ENCODE measurements at regions not wholly inside any gene's neighbourhood (a gene's known extent, or its start where the extent isn't known, plus 50 kb on each side); places are given as distances from the start of the nearest gene placed in this dataset.

DNA sequence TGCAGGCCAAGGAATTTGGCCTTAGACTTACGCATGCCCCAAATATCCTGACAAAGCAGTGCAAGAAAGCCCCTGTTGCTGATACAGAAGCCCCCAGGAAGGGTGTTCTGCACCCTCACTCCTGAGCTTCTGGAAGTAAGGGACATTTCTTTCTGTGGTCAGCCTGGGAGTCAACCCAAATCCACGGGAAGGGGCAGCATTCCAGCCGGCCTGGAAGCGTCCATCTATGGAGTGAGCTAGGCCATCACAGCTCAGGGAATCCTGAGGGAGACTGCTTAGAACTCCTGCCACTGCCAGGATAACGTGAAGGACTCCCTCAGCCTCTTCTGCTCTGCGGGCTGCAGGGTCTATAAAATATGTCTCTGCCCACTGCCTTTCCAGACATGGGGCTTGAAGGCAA lies 173.9 kb downstream of the ANAPC1 start:
- Histone ChIP-seq H3K4me1 (ENCODE audit: control insufficient read depth in 2 of 2, insufficient read depth in 2 of 2, low read length in 2 of 2) (peaks cover 0 to 4% of the 10 kb centered on the region in 2 donors), H3K36me3 (replicated peaks in 1 of 2; ENCODE audit: control extremely low read depth in 1 of 2, control insufficient read depth in 1 of 2, extremely low read depth in 1 of 2, insufficient read depth in 2 of 2, low read length in 1 of 2) (no peaks in the 10 kb centered on the region), H3K27me3 (replicated peaks in 1 of 4; ENCODE audit: control extremely low read depth in 1 of 4, control insufficient read depth in 3 of 4, insufficient read depth in 4 of 4, low read length in 3 of 4) (no peaks in the 10 kb centered on the region), H3K9me3 (ENCODE audit: control extremely low read depth in 1 of 3, control insufficient read depth in 2 of 3, insufficient read depth in 1 of 3, low read length in 2 of 3) (peaks cover 0 to 5% (median 0%) of the 10 kb centered on the region in 3 donors), H3K27ac (ENCODE audit: low read length in 2 of 2) (no peak overlapping the region), H3K4me2 (replicated peaks; ENCODE audit: low read depth, low read length, poor library complexity, severe bottlenecking) (no peak overlapping the region), H3K79me2 (ENCODE audit: control insufficient read depth, insufficient read depth, low read length) (no peaks in the 10 kb centered on the region), H4K20me1 (ENCODE audit: control insufficient read depth, insufficient read depth, low read length, poor library complexity, severe bottlenecking) (no peaks in the 10 kb centered on the region), H3K9ac (ENCODE audit: low read length) (no peak overlapping the region), H2AFZ (ENCODE audit: insufficient read depth, low read depth, low read length, poor library complexity, severe bottlenecking) (no peak overlapping the region), H3K4me3 (ENCODE audit: control extremely low read depth in 1 of 5, extremely low read depth in 1 of 5, insufficient read depth in 1 of 5, low read depth in 2 of 5, low read length in 4 of 5) (no peak overlapping the region)
- intact Hi-C loops (cut with micrococcal nuclease) = no loop called here
- no peak overlapping the region for H3K4me3 Mint-ChIP-seq
- 89% methylated on average over 6 of the region's 6 CpGs for WGBS (ENCODE audit: insufficient coverage)
- ATAC-seq (ENCODE audit: low read depth) = no peak
- POLR2A ChIA-PET = no interaction called here
- H3K27ac Mint-ChIP-seq = no peak overlapping the region
- H3K27me3 Mint-ChIP-seq = no peaks in the 10 kb centered on the region
- DNase-seq = no peak
- peaks cover 10% of the 10 kb centered on the region for H3K4me1 Mint-ChIP-seq
- CTCF ChIA-PET = no interaction called here
- TF ChIP-seq CTCF (IDR thresholded peaks at IDR 0.05) (no peak), EZH2 (IDR thresholded peaks at IDR 0.05; ENCODE audit: borderline replicate concordance, insufficient read depth, low read depth, low read length, poor library complexity, severe bottlenecking) (no peak)
- no peaks in the 10 kb centered on the region for H3K9me3 Mint-ChIP-seq (ENCODE audit: insufficient read depth)

- no peak overlapping the region for H3K27ac ChIP-seq (ENCODE audit: low read length in 2 of 2)
- DNase-seq (no peak), ATAC-seq (ENCODE audit: low read depth) (no peak)
- H2AFZ ChIP-seq (ENCODE audit: insufficient read depth, low read depth, low read length, poor library complexity, severe bottlenecking) = no peak overlapping the region
- H3K79me2 ChIP-seq (ENCODE audit: control insufficient read depth, insufficient read depth, low read length) = no peaks in the 10 kb centered on the region
- no peaks in the 10 kb centered on the region for H3K9me3 Mint-ChIP-seq (ENCODE audit: insufficient read depth)
- intact Hi-C loops (cut with micrococcal nuclease) = no loop called here
- no peak for TF ChIP-seq CTCF (IDR thresholded peaks at IDR 0.05)
- TF ChIP-seq EZH2 (IDR thresholded peaks at IDR 0.05; ENCODE audit: borderline replicate concordance, insufficient read depth, low read depth, low read length, poor library complexity, severe bottlenecking) = no peak
- H3K9me3 ChIP-seq (ENCODE audit: control extremely low read depth in 1 of 3, control insufficient read depth in 2 of 3, insufficient read depth in 1 of 3, low read length in 2 of 3) = peaks cover 0 to 5% (median 0%) of the 10 kb centered on the region in 3 donors
- H3K27me3 ChIP-seq (replicated peaks in 1 of 4; ENCODE audit: control extremely low read depth in 1 of 4, control insufficient read depth in 3 of 4, insufficient read depth in 4 of 4, low read length in 3 of 4) = no peaks in the 10 kb centered on the region
- no peak overlapping the region for H3K9ac ChIP-seq (ENCODE audit: low read length)
- H3K4me3 Mint-ChIP-seq = no peak overlapping the region
- no peak overlapping the region for H3K27ac Mint-ChIP-seq
- H3K4me1 ChIP-seq (ENCODE audit: control insufficient read depth in 2 of 2, insufficient read depth in 2 of 2, low read length in 2 of 2) = no peaks in the 10 kb centered on the region
- no peaks in the 10 kb centered on the region for H3K27me3 Mint-ChIP-seq
- no peaks in the 10 kb centered on the region for H3K36me3 ChIP-seq (replicated peaks in 1 of 2; ENCODE audit: control extremely low read depth in 1 of 2, control insufficient read depth in 1 of 2, extremely low read depth in 1 of 2, insufficient read depth in 2 of 2, low read length in 1 of 2)
- CTCF ChIA-PET = no interaction called here
- peaks cover 5% of the 10 kb centered on the region for H3K4me1 Mint-ChIP-seq
- POLR2A ChIA-PET = no interaction called here
- H3K4me3 ChIP-seq (ENCODE audit: control extremely low read depth in 1 of 5, extremely low read depth in 1 of 5, insufficient read depth in 1 of 5, low read depth in 2 of 5, low read length in 4 of 5) = no peak overlapping the region
- 60% methylated on average over 4 of the region's 4 CpGs for WGBS (ENCODE audit: insufficient coverage)
- no peak overlapping the region for H3K4me2 ChIP-seq (replicated peaks; ENCODE audit: low read depth, low read length, poor library complexity, severe bottlenecking)
- no peaks in the 10 kb centered on the region for H4K20me1 ChIP-seq (ENCODE audit: control insufficient read depth, insufficient read depth, low read length, poor library complexity, severe bottlenecking)
Measured at GRCh38 chr2:111710613-111711012, 173.4 kb downstream of the ANAPC1 start.
